Hepatocyte (in vitro differentiated cells): ENCODE measurements at regions not wholly inside any gene's neighbourhood (a gene's known extent, or its start where the extent isn't known, plus 50 kb on each side); places are given as distances from the start of the nearest gene placed in this dataset.

ENCODE experiments used
- DNase-seq: peaks from one replicate; pipeline ENCODE4 v3.0.0-alpha.2; 2016; ENCODE audit warnings: low spot score
- H2AFZ ChIP-seq: fragments of 200-600 bp; sonication (generic); 2 replicates; pipeline ENCODE4 v1.6.0; 2016; ENCODE audit warnings: antibody characterized with exemption, mild to moderate bottlenecking
- H3K27ac ChIP-seq: fragments of 200-600 bp; sonication (generic); 2 replicates; pipeline ENCODE4 v1.5.1; 2016; ENCODE audit warnings: mild to moderate bottlenecking
- H3K27me3 ChIP-seq: fragments of 200-600 bp; sonication (generic); 2 replicates; pipeline ENCODE4 v1.6.1; 2016
- H3K36me3 ChIP-seq: fragments of 200-600 bp; sonication (generic); replicated peaks from 2 replicates; pipeline ENCODE4 v1.5.1; 2016; ENCODE audit warnings: low read depth; ENCODE audit not compliant: insufficient read depth
- H3K4me1 ChIP-seq: fragments of 200-600 bp; sonication (generic); 2 replicates; pipeline ENCODE4 v1.5.1; 2016; ENCODE audit warnings: mild to moderate bottlenecking, moderate library complexity; ENCODE audit not compliant: insufficient read depth
- H3K4me2 ChIP-seq: fragments of 200-600 bp; sonication (generic); 2 replicates; pipeline ENCODE4 v1.6.0; 2016
- H3K4me3 ChIP-seq: fragments of 200-600 bp; sonication (generic); 2 replicates; pipeline ENCODE4 v1.5.1; 2016; ENCODE audit warnings: mild to moderate bottlenecking
- H3K79me2 ChIP-seq: fragments of 200-600 bp; sonication (generic); 2 replicates; pipeline ENCODE4 v1.6.0; 2017; ENCODE audit warnings: mild to moderate bottlenecking
- H3K9me2 ChIP-seq: fragments of 200-600 bp; sonication (generic); replicated peaks from 2 replicates; pipeline ENCODE4 v1.6.0; 2017; ENCODE audit warnings: mild to moderate bottlenecking; ENCODE audit not compliant: insufficient read depth
- H3K9me3 ChIP-seq: fragments of 200-600 bp; sonication (generic); 2 replicates; pipeline ENCODE4 v1.5.1; 2016; ENCODE audit warnings: low read depth, mild to moderate bottlenecking
- H4K20me1 ChIP-seq: fragments of 200-600 bp; sonication (generic); 2 replicates; pipeline ENCODE4 v1.6.0; 2016; ENCODE audit warnings: mild to moderate bottlenecking; ENCODE audit not compliant: insufficient read depth, poor library complexity, severe bottlenecking
- EZH2 ChIP-seq: fragments of 200-600 bp; sonication (generic); IDR thresholded peaks from 2 replicates; pipeline ENCODE4 v1.6.1; 2016; ENCODE audit warnings: antibody characterized with exemption, mild to moderate bottlenecking, borderline replicate concordance
- EZH2phosphoT487 ChIP-seq: fragments of 200-600 bp; sonication (generic); IDR thresholded peaks from one replicate; pipeline ENCODE4 v1.6.1; 2018; ENCODE audit warnings: antibody characterized with exemption, mild to moderate bottlenecking, low read depth, moderate library complexity; ENCODE audit not compliant: unreplicated experiment, severe bottlenecking
- WGBS: methylation state at CpG from one replicate; pipeline ENCODE4 v1.1.6; 2016; ENCODE audit warnings: low lambda C conversion rate; ENCODE audit errors: missing lambda C conversion rate; 5-methylcytosine and 5-hydroxymethylcytosine counted together
- TF ChIP-seq, protein P1 (sequence below): fragments of 200-600 bp; sonication (generic); IDR thresholded peaks from 2 replicates; pipeline ENCODE4 v1.5.1; 2016; ENCODE audit warnings: antibody characterized with exemption, mild to moderate bottlenecking; ENCODE audit not compliant: poor library complexity

DNA sequence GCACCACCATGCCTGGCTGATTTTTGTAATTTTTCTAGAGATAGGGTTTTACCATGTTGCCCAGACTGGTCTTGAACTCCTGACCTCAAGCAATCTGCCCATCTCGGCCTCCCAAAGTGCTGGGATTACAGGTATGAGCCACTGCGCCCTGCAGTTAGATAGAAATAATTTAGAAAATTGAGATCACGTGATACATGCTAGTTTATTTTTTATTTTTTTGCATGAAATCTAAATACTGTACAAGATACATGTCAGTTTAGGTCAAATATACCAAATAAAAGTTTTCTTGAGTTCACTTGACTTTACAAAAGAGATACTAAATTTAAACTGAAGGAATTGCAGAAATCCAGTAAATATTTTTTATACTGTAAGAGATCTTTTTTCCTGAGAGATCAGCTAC is 304.2 kb downstream of the YTHDC2 start:
- H3K79me2 ChIP-seq, result no peaks in the 10 kb centered on the region
- no peak overlapping the region for H3K27ac ChIP-seq
- H3K36me3 ChIP-seq, result no peaks in the 10 kb centered on the region
- no peak for DNase-seq
- H2AFZ ChIP-seq, result no peak overlapping the region
- no peaks in the 10 kb centered on the region for H3K4me1 ChIP-seq
- H3K27me3 ChIP-seq, result no peaks in the 10 kb centered on the region
- H3K9me3 ChIP-seq, result no peaks in the 10 kb centered on the region
- no peak overlapping the region for H3K4me3 ChIP-seq
- no peaks in the 10 kb centered on the region for H3K9me2 ChIP-seq
- H4K20me1 ChIP-seq, result no peaks in the 10 kb centered on the region
- H3K4me2 ChIP-seq, result no peak overlapping the region
- WGBS, result 97% methylated on average over 3 of the region's 3 CpGs
- TF ChIP-seq, protein P1, sequence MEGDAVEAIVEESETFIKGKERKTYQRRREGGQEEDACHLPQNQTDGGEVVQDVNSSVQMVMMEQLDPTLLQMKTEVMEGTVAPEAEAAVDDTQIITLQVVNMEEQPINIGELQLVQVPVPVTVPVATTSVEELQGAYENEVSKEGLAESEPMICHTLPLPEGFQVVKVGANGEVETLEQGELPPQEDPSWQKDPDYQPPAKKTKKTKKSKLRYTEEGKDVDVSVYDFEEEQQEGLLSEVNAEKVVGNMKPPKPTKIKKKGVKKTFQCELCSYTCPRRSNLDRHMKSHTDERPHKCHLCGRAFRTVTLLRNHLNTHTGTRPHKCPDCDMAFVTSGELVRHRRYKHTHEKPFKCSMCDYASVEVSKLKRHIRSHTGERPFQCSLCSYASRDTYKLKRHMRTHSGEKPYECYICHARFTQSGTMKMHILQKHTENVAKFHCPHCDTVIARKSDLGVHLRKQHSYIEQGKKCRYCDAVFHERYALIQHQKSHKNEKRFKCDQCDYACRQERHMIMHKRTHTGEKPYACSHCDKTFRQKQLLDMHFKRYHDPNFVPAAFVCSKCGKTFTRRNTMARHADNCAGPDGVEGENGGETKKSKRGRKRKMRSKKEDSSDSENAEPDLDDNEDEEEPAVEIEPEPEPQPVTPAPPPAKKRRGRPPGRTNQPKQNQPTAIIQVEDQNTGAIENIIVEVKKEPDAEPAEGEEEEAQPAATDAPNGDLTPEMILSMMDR, result no peak
- TF ChIP-seq EZH2phosphoT487 (no peak), EZH2 (no peak)

DNA sequence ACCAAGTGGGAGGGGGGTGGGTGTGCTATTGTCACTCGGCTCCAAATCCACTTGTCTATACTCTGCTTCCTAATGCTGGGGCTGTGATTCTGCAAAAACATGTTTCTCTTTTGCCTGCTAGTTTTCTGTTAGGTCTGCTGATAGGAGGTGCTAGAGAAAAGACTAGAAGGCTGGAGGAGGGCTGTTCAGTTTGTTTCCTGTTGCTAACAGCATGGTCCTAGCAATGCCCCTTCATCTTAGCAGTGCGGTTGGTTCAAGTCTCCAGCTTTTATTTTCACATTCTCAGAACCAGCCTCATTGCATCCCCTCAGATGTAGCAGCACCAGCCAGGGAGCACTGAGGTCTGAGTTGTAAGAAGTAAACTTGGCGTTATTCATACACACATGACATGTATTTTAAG is 310.2 kb downstream of the YTHDC2 start:
- DNase-seq, result no peak
- TF ChIP-seq, protein P1, result no peak
- TF ChIP-seq EZH2phosphoT487, result no peak
- TF ChIP-seq EZH2, result no peak
- Histone ChIP-seq H4K20me1 (no peaks in the 10 kb centered on the region), H3K27ac (no peak overlapping the region), H2AFZ (no peak overlapping the region), H3K4me1 (no peaks in the 10 kb centered on the region), H3K9me3 (no peaks in the 10 kb centered on the region), H3K9me2 (no peaks in the 10 kb centered on the region), H3K4me2 (no peak overlapping the region), H3K36me3 (no peaks in the 10 kb centered on the region), H3K27me3 (no peaks in the 10 kb centered on the region), H3K79me2 (no peaks in the 10 kb centered on the region), H3K4me3 (no peak overlapping the region)
- WGBS, result 73% methylated on average over 3 of the region's 3 CpGs

DNA sequence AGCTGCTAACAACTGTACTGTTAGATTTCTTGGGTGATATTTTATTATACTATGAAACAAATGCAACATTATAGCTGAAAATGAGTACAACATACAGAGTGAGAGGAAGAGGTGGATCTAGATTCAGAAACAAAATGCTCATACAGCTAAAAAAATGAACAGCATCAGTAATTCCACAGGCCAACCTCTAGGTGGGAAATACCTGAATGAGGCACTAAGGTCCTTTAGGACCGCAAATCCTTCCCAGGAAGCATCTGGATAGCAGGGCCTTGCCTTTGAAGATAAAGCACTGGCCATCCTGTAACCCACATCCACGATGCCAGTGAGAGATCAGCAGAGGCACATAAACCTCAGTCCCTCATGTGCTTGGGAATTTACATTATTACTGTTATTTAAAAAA is 310.8 kb downstream of the YTHDC2 start:
- 63% methylated on average over 2 of the region's 2 CpGs for WGBS
- Histone ChIP-seq H3K4me3 (no peak overlapping the region), H4K20me1 (no peaks in the 10 kb centered on the region), H3K27ac (no peak overlapping the region), H3K4me2 (no peak overlapping the region), H3K9me3 (no peaks in the 10 kb centered on the region), H2AFZ (no peak overlapping the region), H3K9me2 (no peaks in the 10 kb centered on the region), H3K79me2 (no peaks in the 10 kb centered on the region), H3K36me3 (no peaks in the 10 kb centered on the region), H3K27me3 (no peaks in the 10 kb centered on the region), H3K4me1 (no peaks in the 10 kb centered on the region)
- no peak for DNase-seq
- TF ChIP-seq EZH2phosphoT487, result no peak
- no peak for TF ChIP-seq EZH2
- TF ChIP-seq, protein P1, result no peak

DNA sequence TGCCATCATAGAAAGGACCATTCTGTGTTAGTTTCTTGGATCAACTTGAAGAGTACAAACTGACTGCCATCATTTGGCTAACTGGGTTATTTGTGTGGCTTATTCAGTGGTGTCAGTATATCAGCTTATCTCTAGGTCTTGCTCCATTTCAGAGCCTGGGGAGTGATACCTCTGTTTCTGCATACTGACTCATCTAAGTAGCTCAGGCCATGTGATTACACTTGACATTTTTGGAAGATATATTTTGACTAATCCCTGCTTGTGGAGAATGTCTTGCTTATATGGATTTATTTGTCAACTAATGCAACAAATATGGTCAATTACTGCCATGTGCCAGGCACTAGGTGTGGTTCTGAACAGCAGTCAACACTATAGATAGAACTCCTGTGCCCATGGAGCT is 311.7 kb downstream of the YTHDC2 start:
- H3K27me3 ChIP-seq, result no peaks in the 10 kb centered on the region
- no peaks in the 10 kb centered on the region for H4K20me1 ChIP-seq
- H3K27ac ChIP-seq, result peak overlapping the region; percentile 20
- H3K9me2 ChIP-seq, result no peaks in the 10 kb centered on the region
- H3K36me3 ChIP-seq, result no peaks in the 10 kb centered on the region
- no peaks in the 10 kb centered on the region for H3K4me1 ChIP-seq
- TF ChIP-seq EZH2phosphoT487, result no peak
- TF ChIP-seq, protein P1, result no peak
- no peak for TF ChIP-seq EZH2
- H3K4me3 ChIP-seq, result no peak overlapping the region
- DNase-seq, result no peak
- no peak overlapping the region for H2AFZ ChIP-seq
- no peaks in the 10 kb centered on the region for H3K79me2 ChIP-seq
- no peaks in the 10 kb centered on the region for H3K9me3 ChIP-seq
- H3K4me2 ChIP-seq, result no peak overlapping the region
